Uterus (tissue), 3 donors: ENCODE measurements at regions not wholly inside any gene's neighbourhood (a gene's known extent, or its start where the extent isn't known, plus 50 kb on each side); places are given as distances from the start of the nearest gene placed in this dataset.

ENCODE experiments used
- DNase-seq, 2 donors: peaks; one replicate each; pipeline ENCODE4 v3.0.0-alpha.2; 2019 to 2020
- H3K27ac ChIP-seq, 2 donors: fragments of 200-600 bp; sonication (generic); 1 replicate in 1 of 2; 2 replicates in 1 of 2; pipeline ENCODE4 v1.5.1; 2016 to 2018
- H3K27me3 ChIP-seq, 2 donors: fragments of 200-600 bp; sonication (generic); one replicate each; pipeline ENCODE4 v1.5.1; 2018 to 2019; ENCODE audit warnings: control low read depth in 1 of 2
- H3K36me3 ChIP-seq, 2 donors: fragments of 200-600 bp; sonication (generic); one replicate each; pipeline ENCODE4 v1.5.1; 2019; ENCODE audit warnings: control low read depth in 1 of 2
- H3K4me1 ChIP-seq, 2 donors: fragments of 200-600 bp; sonication (generic); one replicate each; pipeline ENCODE4 v1.5.1; 2018 to 2019; ENCODE audit warnings: control low read depth in 1 of 2
- H3K4me3 ChIP-seq, 2 donors: fragments of 200-600 bp; sonication (generic); 1 replicate in 1 of 2; 2 replicates in 1 of 2; pipeline ENCODE4 v1.5.1; 2018 to 2019; ENCODE audit warnings: mild to moderate bottlenecking in 1 of 2
- H3K9me3 ChIP-seq, 2 donors: fragments of 200-600 bp; sonication (generic); one replicate each; pipeline ENCODE4 v1.5.1; 2019; ENCODE audit warnings: control low read depth in 1 of 2
- POLR2A ChIP-seq, 2 donors: fragments of 450-650 bp; IDR thresholded peaks; one replicate each; pipeline ENCODE4 v1.6.1; 2016; ENCODE audit warnings: antibody characterized with exemption in 2 of 2, mild to moderate bottlenecking in 1 of 2, moderate library complexity in 1 of 2
- intact Hi-C: fragments of 100-400 bp; cut with DNase I; formaldehyde crosslinking; loops from one replicate; pipeline ENCODE4 v1.15.1; 2023; ENCODE audit warnings: low total_unique reads
- TF ChIP-seq, protein P1 (sequence below), 4 experiments: fragments of 200-600 bp in 2 of 4; fragments of 450-650 bp in 2 of 4; sonication (generic) in 2 of 4; IDR thresholded peaks; one replicate each; pipeline ENCODE4 v1.5.1; 2016 to 2019; ENCODE audit warnings: antibody characterized with exemption in 4 of 4, mild to moderate bottlenecking in 2 of 4, moderate library complexity in 1 of 4
- donor health status: DM: yes; HTN: yes; CAD: no.

DNA sequence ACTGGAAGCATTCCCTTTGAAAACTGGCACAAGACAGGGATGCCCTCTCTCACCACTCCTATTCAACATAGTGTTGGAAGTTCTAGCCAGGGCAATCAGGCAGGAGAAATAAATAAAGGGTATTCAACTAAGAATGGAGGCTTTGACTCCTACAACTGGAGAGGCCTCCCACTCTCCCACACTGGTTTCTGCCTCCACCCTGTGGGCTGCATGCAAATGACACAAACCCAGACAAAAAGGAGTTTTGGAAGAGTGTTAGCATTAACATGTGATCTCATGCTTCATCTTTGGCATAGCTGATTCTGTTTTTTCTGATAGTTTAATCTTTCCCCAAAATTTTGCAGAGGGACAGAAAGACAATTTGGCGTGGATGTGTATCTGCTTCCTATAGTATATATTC is 80.8 kb upstream of the IQCM start:
- no peak overlapping the region for H3K4me3 ChIP-seq
- no peaks in the 10 kb centered on the region for H3K9me3 ChIP-seq
- H3K27me3 ChIP-seq = no peaks in the 10 kb centered on the region
- intact Hi-C loops = no loop called here
- TF ChIP-seq, protein P1, sequence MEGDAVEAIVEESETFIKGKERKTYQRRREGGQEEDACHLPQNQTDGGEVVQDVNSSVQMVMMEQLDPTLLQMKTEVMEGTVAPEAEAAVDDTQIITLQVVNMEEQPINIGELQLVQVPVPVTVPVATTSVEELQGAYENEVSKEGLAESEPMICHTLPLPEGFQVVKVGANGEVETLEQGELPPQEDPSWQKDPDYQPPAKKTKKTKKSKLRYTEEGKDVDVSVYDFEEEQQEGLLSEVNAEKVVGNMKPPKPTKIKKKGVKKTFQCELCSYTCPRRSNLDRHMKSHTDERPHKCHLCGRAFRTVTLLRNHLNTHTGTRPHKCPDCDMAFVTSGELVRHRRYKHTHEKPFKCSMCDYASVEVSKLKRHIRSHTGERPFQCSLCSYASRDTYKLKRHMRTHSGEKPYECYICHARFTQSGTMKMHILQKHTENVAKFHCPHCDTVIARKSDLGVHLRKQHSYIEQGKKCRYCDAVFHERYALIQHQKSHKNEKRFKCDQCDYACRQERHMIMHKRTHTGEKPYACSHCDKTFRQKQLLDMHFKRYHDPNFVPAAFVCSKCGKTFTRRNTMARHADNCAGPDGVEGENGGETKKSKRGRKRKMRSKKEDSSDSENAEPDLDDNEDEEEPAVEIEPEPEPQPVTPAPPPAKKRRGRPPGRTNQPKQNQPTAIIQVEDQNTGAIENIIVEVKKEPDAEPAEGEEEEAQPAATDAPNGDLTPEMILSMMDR (IDR thresholded peaks at IDR 0.05) = no peak
- TF ChIP-seq POLR2A (IDR thresholded peaks at IDR 0.05) = no peak
- no peak overlapping the region for H3K27ac ChIP-seq
- no peaks in the 10 kb centered on the region for H3K4me1 ChIP-seq
- no peak for DNase-seq
- H3K36me3 ChIP-seq = no peaks in the 10 kb centered on the region

DNA sequence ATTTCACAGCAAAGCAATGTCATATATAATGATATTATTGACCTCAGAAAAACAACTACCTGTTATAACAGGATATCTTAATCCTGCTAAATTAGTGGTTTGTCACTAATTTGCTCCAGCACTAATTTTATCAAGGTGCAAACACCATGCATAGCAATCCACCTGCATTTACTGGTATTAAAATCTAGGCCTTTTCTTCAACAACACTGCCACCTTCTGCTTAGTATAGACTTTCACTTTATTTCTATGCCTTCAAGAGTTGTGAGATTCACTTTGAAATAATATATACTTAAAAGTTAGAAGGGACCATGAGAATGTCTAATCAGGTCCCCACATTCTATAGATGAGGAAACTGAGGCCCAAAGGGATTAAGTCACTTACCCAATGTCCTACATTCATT is 82.1 kb upstream of the IQCM start:
- intact Hi-C loops = no loop called here
- DNase-seq = no peak
- no peaks in the 10 kb centered on the region for H3K36me3 ChIP-seq
- no peak overlapping the region for H3K27ac ChIP-seq
- no peaks in the 10 kb centered on the region for H3K4me1 ChIP-seq
- TF ChIP-seq POLR2A (IDR thresholded peaks at IDR 0.05) = no peak
- TF ChIP-seq, protein P1 (IDR thresholded peaks at IDR 0.05) = no peak
- H3K4me3 ChIP-seq = no peak overlapping the region
- no peaks in the 10 kb centered on the region for H3K9me3 ChIP-seq
- no peaks in the 10 kb centered on the region for H3K27me3 ChIP-seq

DNA sequence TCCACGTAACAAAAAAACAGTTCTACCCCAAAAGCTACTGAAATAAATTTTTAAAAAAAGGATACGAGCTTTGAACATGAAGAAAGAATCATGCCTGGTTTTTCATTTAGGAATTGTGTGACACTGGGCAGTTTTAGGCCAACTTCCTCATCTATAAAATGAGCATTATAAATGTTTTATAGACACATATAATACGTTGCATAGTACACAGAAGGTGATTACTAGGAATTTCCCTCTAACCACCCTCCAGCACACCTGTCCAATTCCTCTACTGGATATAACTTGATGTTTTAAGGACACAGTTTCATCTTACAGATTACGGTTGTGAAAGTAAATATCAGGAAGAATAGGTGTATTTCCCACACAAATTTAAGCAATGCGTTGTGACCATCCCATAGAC is 85.5 kb upstream of the IQCM start:
- Histone ChIP-seq H3K4me3 (no peak overlapping the region), H3K27me3 (no peaks in the 10 kb centered on the region), H3K4me1 (no peaks in the 10 kb centered on the region), H3K9me3 (no peaks in the 10 kb centered on the region), H3K27ac (no peak overlapping the region), H3K36me3 (no peaks in the 10 kb centered on the region)
- TF ChIP-seq, protein P1 (IDR thresholded peaks at IDR 0.05) = no peak
- no peak for TF ChIP-seq POLR2A (IDR thresholded peaks at IDR 0.05)
- intact Hi-C loops = no loop called here
- no peak for DNase-seq

DNA sequence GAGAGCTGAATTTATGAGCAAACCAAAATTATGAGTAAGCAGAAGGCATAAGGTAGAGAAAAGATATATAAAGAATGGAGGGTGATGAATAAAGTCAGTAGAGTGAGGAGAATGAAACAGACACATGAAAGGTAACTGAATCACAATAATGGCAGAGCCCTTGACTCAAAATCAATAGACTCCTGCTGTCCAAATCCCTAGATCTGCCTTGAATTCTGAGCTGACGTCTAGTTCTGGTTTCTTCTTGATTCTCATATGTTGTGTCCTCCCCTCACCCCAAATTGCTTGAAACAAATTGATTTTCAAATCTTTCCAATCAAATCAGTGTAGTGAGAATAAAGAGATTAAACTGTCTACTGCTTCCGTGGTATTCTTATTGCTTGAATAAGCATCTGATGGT is 86.6 kb upstream of the IQCM start:
- Histone ChIP-seq H3K9me3 (no peaks in the 10 kb centered on the region), H3K4me3 (no peak overlapping the region), H3K27ac (no peak overlapping the region), H3K27me3 (no peaks in the 10 kb centered on the region), H3K4me1 (no peaks in the 10 kb centered on the region), H3K36me3 (no peaks in the 10 kb centered on the region)
- no peak for DNase-seq
- TF ChIP-seq, protein P1 (IDR thresholded peaks at IDR 0.05) = no peak
- TF ChIP-seq POLR2A (IDR thresholded peaks at IDR 0.05) = no peak
- intact Hi-C loops = no loop called here

DNA sequence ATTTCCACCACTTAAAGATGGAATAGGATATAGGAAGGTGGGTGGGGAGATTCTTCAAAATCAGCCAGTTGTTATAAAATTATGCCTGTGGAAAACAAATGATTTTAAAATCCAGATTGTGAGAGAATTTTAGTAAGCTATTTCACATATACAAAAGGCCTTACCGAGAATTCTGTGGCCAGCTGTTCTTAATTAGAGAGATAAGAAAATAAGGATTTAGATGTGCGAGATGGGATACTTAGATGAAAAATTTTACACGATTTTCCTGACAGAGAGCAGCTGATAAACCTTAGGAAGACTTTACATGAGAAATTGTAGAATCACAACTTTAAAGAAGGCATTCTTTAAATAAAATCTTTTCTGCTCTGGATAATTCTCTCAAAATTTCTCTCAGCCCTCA is 94.5 kb upstream of the IQCM start:
- Histone ChIP-seq H3K4me1 (no peaks in the 10 kb centered on the region), H3K4me3 (no peak overlapping the region), H3K27ac (no peak overlapping the region), H3K36me3 (no peaks in the 10 kb centered on the region), H3K27me3 (no peaks in the 10 kb centered on the region), H3K9me3 (no peaks in the 10 kb centered on the region)
- DNase-seq = no peak
- intact Hi-C loops = no loop called here
- no peak for TF ChIP-seq POLR2A (IDR thresholded peaks at IDR 0.05)
- TF ChIP-seq, protein P1 (IDR thresholded peaks at IDR 0.05) = no peak
